ENCODE measurements at regions not wholly inside any gene's neighbourhood (a gene's known extent, or its start where the extent isn't known, plus 50 kb on each side); places are given as distances from the start of the nearest gene placed in this dataset.
"Not testable (repeated sequence)": the region's sequence is repeated elsewhere in the genome, so short reads cannot be mapped to it uniquely, and the experiment has no call there.

GRCh38 chr14:22282949-22283348 is 306.1 kb downstream of the DAD1 start:
- TF ChIP-seq CTCF (conservative IDR thresholded peaks at IDR 0.05): no peak
- no peaks in the 10 kb centered on the region for H3K4me1 Mint-ChIP-seq
- H3K36me3 Mint-ChIP-seq (ENCODE audit: low read depth): no peaks in the 10 kb centered on the region
- no peak for DNase-seq (ENCODE audit: low read depth, low spot score)
- no peak overlapping the region for H3K4me3 Mint-ChIP-seq
- no peaks in the 10 kb centered on the region for H3K9me3 Mint-ChIP-seq
- no peak overlapping the region for H3K27ac Mint-ChIP-seq (ENCODE audit: unreplicated experiment)
- H3K27me3 Mint-ChIP-seq (ENCODE audit: low read depth): no peaks in the 10 kb centered on the region

- Mint-ChIP-seq H3K4me3 (no peak overlapping the region), H3K9me3 (no peaks in the 10 kb centered on the region), H3K36me3 (ENCODE audit: low read depth) (no peaks in the 10 kb centered on the region), H3K27me3 (ENCODE audit: low read depth) (no peaks in the 10 kb centered on the region), H3K27ac (ENCODE audit: unreplicated experiment) (no peak overlapping the region), H3K4me1 (no peaks in the 10 kb centered on the region)
- no peak for TF ChIP-seq CTCF (conservative IDR thresholded peaks at IDR 0.05)
- DNase-seq (ENCODE audit: low read depth, low spot score): no peak
Measured at GRCh38 chr14:22282417-22282816, 306.6 kb downstream of the DAD1 start.

GRCh38 chr14:22281447-22281874 is 307.6 kb downstream of the DAD1 start:
- not testable (repeated sequence) for H3K9me3 Mint-ChIP-seq; H3K36me3 Mint-ChIP-seq (ENCODE audit: low read depth); DNase-seq (ENCODE audit: low read depth, low spot score); H3K4me3 Mint-ChIP-seq; H3K27me3 Mint-ChIP-seq (ENCODE audit: low read depth); H3K4me1 Mint-ChIP-seq; H3K27ac Mint-ChIP-seq (ENCODE audit: unreplicated experiment)

DNA sequence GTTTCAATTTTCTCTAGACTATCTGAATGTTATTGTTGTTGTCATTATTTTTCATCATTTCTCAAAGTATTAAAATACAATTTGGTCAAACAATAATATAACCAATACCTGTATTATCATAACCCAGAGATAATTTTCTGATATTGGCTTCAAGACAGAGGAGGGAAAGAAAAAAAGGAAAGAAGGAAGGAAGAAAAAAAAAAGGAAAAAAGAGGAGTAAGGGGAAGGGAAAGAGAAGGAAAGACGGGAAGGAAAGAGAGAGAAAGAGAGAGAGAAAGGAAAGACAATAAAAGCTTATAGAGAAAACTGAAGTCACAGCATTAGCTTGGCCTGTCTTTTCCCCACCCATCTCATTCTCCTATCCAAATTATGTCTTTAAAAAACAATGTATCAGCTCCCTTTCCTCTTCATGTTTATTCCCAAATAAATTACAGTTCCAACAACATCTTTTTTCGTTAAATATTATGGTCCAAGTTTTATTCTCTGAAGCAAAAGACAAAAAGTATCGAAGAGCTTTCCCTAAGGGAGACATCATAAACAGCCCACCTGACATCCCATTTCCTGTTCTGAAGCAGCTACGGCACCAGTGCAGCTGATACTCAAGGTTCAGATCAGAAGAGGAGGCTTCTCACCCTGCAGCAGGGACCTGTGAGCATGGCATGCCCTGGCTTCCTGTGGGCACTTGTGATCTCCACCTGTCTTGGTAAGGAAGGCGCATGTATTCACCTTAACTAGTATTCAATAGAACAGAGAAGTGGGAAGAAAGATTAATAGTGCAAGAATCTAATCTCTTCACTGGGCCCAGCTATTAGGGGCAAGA is 308.3 kb downstream of the DAD1 start:
- Mint-ChIP-seq H3K9me3 (no peaks in the 10 kb centered on the region), H3K4me1 (no peaks in the 10 kb centered on the region), H3K27ac (ENCODE audit: unreplicated experiment) (no peak overlapping the region), H3K27me3 (ENCODE audit: low read depth) (peaks cover 5% of the 10 kb centered on the region), H3K36me3 (ENCODE audit: low read depth) (no peaks in the 10 kb centered on the region), H3K4me3 (no peak overlapping the region)
- no peak for TF ChIP-seq CTCF (conservative IDR thresholded peaks at IDR 0.05)
- no peak for DNase-seq (ENCODE audit: low read depth, low spot score)

GRCh38 chr14:22276913-22277816 is 311.9 kb downstream of the DAD1 start:
- H3K27me3 Mint-ChIP-seq (ENCODE audit: low read depth): peaks cover 8% of the 10 kb centered on the region
- no peak overlapping the region for H3K4me3 Mint-ChIP-seq
- no peak for DNase-seq (ENCODE audit: low read depth, low spot score)
- no peaks in the 10 kb centered on the region for H3K36me3 Mint-ChIP-seq (ENCODE audit: low read depth)
- H3K4me1 Mint-ChIP-seq: no peaks in the 10 kb centered on the region
- no peak overlapping the region for H3K27ac Mint-ChIP-seq (ENCODE audit: unreplicated experiment)
- TF ChIP-seq CTCF (conservative IDR thresholded peaks at IDR 0.05): peak; percentile 75
- H3K9me3 Mint-ChIP-seq: no peaks in the 10 kb centered on the region

Measured in neural crest cell (in vitro differentiated cells).